Neutrophil (primary cell): ENCODE measurements at regions not wholly inside any gene's neighbourhood (a gene's known extent, or its start where the extent isn't known, plus 50 kb on each side); places are given as distances from the start of the nearest gene placed in this dataset.
"Not testable (repeated sequence)": the region's sequence is repeated elsewhere in the genome, so short reads cannot be mapped to it uniquely, and the experiment has no call there.

ENCODE experiments used
- H3K27ac ChIP-seq: fragments of 200-600 bp; sonication (generic); 2 replicates; pipeline ENCODE4 v1.5.1; 2016; ENCODE audit warnings: mild to moderate bottlenecking, moderate library complexity
- H3K27me3 ChIP-seq: fragments of 200-600 bp; sonication (generic); 2 replicates; pipeline ENCODE4 v1.6.0; 2016; ENCODE audit warnings: mild to moderate bottlenecking
- H3K36me3 ChIP-seq: fragments of 200-600 bp; sonication (generic); 2 replicates; pipeline ENCODE4 v1.5.1; 2017
- H3K4me1 ChIP-seq, 2 experiments: fragments of 200-600 bp in 1 of 2; sonication (generic) in 1 of 2; 1 replicate in 1 of 2; 2 replicates in 1 of 2; pipeline versions ENCODE4 v1.5.1 to v1.6.1; 2013 to 2016; ENCODE audit warnings: low read depth in 1 of 2, low read length in 1 of 2, mild to moderate bottlenecking in 1 of 2, moderate library complexity in 1 of 2; ENCODE audit not compliant: control insufficient read depth in 1 of 2, insufficient read depth in 1 of 2
- H3K4me3 ChIP-seq, 2 experiments: fragments of 200-600 bp in 1 of 2; sonication (generic) in 1 of 2; 1 replicate in 1 of 2; 2 replicates in 1 of 2; pipeline ENCODE4 v1.5.1; 2013 to 2016; ENCODE audit warnings: low read depth in 1 of 2, low read length in 1 of 2, mild to moderate bottlenecking in 1 of 2, moderate library complexity in 1 of 2
- H3K9me3 ChIP-seq: fragments of 200-600 bp; sonication (generic); 2 replicates; pipeline ENCODE4 v1.5.1; 2016
- TF ChIP-seq, protein P1 (sequence below): fragments of 200-600 bp; sonication (generic); IDR thresholded peaks from 2 replicates; pipeline ENCODE4 v1.5.1; 2016; ENCODE audit warnings: antibody characterized with exemption

DNA sequence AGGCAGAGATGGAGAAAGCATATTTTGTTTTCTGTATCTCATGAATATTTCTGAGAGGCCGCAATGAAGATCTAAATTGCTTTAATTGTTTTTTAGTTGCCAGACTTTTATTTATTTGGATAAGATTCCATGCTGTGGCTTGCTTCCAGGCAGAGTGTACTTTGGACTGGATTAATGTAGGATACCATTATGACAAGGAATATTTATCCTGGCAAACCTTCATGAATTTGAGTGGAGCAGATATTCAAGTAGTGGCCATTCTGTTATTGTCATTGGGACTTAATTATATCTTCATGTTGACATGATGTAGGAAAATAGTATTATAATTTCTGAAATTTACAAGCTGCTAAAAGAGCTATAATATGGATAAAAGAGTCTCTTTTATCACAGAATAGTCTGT, 182.9 kb downstream of the C4orf33 start:
- Histone ChIP-seq H3K27me3 (no peaks in the 10 kb centered on the region), H3K27ac (no peak overlapping the region), H3K4me1 (no peaks in the 10 kb centered on the region), H3K36me3 (no peaks in the 10 kb centered on the region), H3K4me3 (no peak overlapping the region), H3K9me3 (no peaks in the 10 kb centered on the region)
- TF ChIP-seq, protein P1, sequence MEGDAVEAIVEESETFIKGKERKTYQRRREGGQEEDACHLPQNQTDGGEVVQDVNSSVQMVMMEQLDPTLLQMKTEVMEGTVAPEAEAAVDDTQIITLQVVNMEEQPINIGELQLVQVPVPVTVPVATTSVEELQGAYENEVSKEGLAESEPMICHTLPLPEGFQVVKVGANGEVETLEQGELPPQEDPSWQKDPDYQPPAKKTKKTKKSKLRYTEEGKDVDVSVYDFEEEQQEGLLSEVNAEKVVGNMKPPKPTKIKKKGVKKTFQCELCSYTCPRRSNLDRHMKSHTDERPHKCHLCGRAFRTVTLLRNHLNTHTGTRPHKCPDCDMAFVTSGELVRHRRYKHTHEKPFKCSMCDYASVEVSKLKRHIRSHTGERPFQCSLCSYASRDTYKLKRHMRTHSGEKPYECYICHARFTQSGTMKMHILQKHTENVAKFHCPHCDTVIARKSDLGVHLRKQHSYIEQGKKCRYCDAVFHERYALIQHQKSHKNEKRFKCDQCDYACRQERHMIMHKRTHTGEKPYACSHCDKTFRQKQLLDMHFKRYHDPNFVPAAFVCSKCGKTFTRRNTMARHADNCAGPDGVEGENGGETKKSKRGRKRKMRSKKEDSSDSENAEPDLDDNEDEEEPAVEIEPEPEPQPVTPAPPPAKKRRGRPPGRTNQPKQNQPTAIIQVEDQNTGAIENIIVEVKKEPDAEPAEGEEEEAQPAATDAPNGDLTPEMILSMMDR = no peak

DNA sequence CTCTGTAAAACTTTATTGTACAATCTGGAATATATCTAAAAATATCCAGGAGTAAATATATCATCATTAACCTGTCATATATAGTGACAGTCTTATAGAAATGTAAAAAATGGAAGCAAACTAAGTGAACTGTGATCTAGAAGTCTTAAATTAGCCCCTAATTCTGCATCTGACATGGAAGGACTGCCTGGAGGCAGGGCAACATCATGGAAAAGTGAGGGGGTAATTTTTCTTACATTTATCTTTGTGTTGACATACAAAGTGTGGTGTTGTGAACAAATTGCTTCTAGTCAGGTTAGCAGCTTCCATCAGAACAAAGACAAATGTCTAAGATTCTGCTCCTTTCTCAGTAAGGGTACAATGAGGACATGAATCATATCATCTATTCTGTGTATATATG, 186.3 kb downstream of the C4orf33 start:
- no peaks in the 10 kb centered on the region for H3K27me3 ChIP-seq
- no peak overlapping the region for H3K27ac ChIP-seq
- TF ChIP-seq, protein P1 = no peak
- H3K4me1 ChIP-seq = no peaks in the 10 kb centered on the region
- no peaks in the 10 kb centered on the region for H3K9me3 ChIP-seq
- no peak overlapping the region for H3K4me3 ChIP-seq
- no peaks in the 10 kb centered on the region for H3K36me3 ChIP-seq

DNA sequence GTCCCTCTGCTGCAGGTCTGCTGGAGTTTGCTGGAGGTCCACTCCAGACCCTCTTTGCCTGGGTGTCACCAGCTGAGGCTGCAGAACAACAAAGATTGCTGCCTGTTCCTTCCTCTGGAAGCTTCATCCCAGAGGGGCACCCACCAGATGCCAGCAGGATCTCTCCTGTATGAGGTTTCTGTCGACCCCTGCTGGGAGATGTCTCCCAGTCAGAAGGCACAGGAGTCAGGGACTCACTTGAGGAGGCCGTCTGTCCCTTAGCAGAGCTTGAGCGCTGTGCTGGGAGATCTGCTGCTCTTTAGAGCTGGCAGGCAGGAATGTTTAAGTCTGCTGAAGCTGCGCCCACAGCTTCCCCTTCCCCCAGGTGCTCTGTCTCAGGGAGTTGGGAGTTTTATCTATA, 196.2 kb downstream of the C4orf33 start:
- not testable (repeated sequence) for H3K27ac ChIP-seq, H3K36me3 ChIP-seq, H3K4me1 ChIP-seq, H3K4me3 ChIP-seq, H3K9me3 ChIP-seq, H3K27me3 ChIP-seq

DNA sequence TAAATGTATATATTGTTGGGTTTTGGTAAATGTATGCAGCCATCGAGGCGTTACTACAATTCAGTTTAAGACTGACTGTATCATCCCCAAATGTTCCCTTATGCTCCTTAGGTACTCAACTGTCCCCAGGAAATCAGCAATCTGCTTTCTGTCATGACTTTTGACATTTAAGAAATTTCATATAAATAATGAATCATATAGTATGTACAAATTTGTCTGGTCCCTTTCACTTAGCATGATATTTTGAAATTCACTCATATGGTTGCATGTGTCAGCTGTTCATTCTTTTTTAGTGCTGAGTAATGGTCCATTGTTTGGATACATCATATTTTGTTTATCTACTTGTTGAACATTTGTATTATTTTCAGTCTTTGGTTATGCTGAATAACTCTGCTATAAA, 218.8 kb downstream of the C4orf33 start:
- no peak overlapping the region for H3K27ac ChIP-seq
- TF ChIP-seq, protein P1 = no peak
- H3K9me3 ChIP-seq = no peaks in the 10 kb centered on the region
- no peak overlapping the region for H3K4me3 ChIP-seq
- H3K36me3 ChIP-seq = no peaks in the 10 kb centered on the region
- H3K4me1 ChIP-seq = no peaks in the 10 kb centered on the region
- H3K27me3 ChIP-seq = no peaks in the 10 kb centered on the region

DNA sequence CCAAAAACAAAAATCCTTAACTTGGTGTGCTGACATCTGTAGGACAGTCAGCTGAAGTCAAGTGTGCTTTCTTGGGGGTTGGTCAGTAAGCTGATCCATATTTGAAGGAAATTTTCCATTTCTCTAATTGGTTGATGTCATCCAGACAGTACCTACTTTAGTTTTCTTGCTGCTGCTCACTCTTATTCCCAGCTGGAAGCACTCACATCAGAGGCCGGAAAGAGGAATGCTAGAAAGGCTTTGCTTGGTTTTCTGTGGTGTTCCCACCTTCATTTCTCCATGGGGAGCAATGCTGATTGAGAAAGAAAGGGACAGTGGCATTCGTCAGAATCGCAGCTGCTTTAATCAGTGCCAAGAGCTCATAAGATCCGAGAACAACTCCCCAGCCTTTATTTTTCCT, 227.0 kb downstream of the C4orf33 start:
- Histone ChIP-seq H3K27ac (no peak overlapping the region), H3K27me3 (no peaks in the 10 kb centered on the region), H3K36me3 (no peaks in the 10 kb centered on the region), H3K4me3 (no peak overlapping the region), H3K9me3 (no peaks in the 10 kb centered on the region), H3K4me1 (peaks cover 13 to 19% of the 10 kb centered on the region in 2 experiments)
- TF ChIP-seq, protein P1 = no peak

DNA sequence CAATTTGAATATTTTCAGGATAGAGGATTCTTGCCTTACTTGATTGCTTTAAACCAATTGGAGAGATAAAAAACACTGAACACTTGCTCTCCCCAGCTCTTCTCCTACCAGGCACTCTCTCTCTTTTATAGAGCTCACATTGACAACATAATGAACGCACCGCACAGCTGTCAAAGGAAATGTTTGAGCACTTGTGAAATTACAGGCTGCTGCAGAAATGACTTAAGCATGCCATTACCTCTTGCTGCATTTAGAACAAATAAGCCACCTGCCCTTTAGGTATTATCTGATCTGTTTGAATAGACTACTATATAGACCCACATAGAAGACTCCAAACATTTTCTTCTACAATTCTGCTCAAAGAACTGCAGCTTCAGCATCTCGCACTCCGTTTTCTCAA, 227.7 kb downstream of the C4orf33 start:
- Histone ChIP-seq H3K36me3 (no peaks in the 10 kb centered on the region), H3K27ac (no peak overlapping the region)

More for the DNA sequence above, 227.7 kb downstream of the C4orf33 start:
- Histone ChIP-seq H3K4me3 (no peak overlapping the region), H3K27me3 (no peaks in the 10 kb centered on the region), H3K4me1 (peaks cover 20 to 26% of the 10 kb centered on the region in 2 experiments), H3K9me3 (no peaks in the 10 kb centered on the region)
- TF ChIP-seq, protein P1 = no peak
